HepG2 (cell line): ENCODE measurements at regions not wholly inside any gene's neighbourhood (a gene's known extent, or its start where the extent isn't known, plus 50 kb on each side); places are given as distances from the start of the nearest gene placed in this dataset.
A peak's percentile ranks its signal among the peaks of the same experiment; 100 is the strongest.

Source experiments
- ADNP ChIP-seq: sonication (generic); formaldehyde crosslinking; IDR thresholded peaks from 2 replicates; pipeline ENCODE4 v1.4.0; 2020; ENCODE audit warnings: missing genetic modification reagents
- ARHGAP35 ChIP-seq: sonication (generic); formaldehyde crosslinking; IDR thresholded peaks from 2 replicates; pipeline ENCODE4 v1.9.0; 2022; ENCODE audit warnings: mild to moderate bottlenecking, inconsistent platforms, moderate library complexity, missing genetic modification reagents, borderline replicate concordance
- ATM ChIP-seq: fragments of 450-650 bp; IDR thresholded peaks from 2 replicates; pipeline ENCODE4 v1.7.1; 2017; ENCODE audit warnings: mild to moderate bottlenecking, borderline replicate concordance
- HOXA5 ChIP-seq: sonication (generic); formaldehyde crosslinking; IDR thresholded peaks from 2 replicates; pipeline ENCODE4 v1.4.0; 2020; ENCODE audit warnings: missing genetic modification reagents
- JARID2 ChIP-seq: sonication (generic); formaldehyde crosslinking; IDR thresholded peaks from 2 replicates; pipeline ENCODE4 v1.8.1; 2023; ENCODE audit warnings: missing genetic modification reagents, inconsistent platforms; ENCODE audit not compliant: insufficient replicate concordance
- KDM1A ChIP-seq: IDR thresholded peaks from 2 replicates; pipeline ENCODE4 v1.6.1; 2016; ENCODE audit warnings: missing compliant biosample characterization
- MED8 ChIP-seq: sonication (generic); formaldehyde crosslinking; IDR thresholded peaks from 2 replicates; pipeline ENCODE4 v1.8.1; 2023; ENCODE audit warnings: mild to moderate bottlenecking, missing genetic modification reagents; ENCODE audit not compliant: insufficient replicate concordance
- NR1H2 ChIP-seq: sonication (generic); formaldehyde crosslinking; IDR thresholded peaks from 2 replicates; pipeline ENCODE4 v1.8.1; 2022; ENCODE audit warnings: low read depth, missing genetic modification reagents, borderline replicate concordance
- REXO4 ChIP-seq: sonication (generic); formaldehyde crosslinking; IDR thresholded peaks from 2 replicates; pipeline ENCODE4 v1.8.0; 2022; ENCODE audit warnings: missing genetic modification reagents, mild to moderate bottlenecking, borderline replicate concordance
- SMAD1 ChIP-seq: sonication (generic); formaldehyde crosslinking; IDR thresholded peaks from 2 replicates; pipeline ENCODE4 v1.4.0; 2020; ENCODE audit warnings: missing genetic modification reagents, low read depth, mild to moderate bottlenecking, borderline replicate concordance
- SP140L ChIP-seq: sonication (generic); formaldehyde crosslinking; IDR thresholded peaks from 2 replicates; pipeline ENCODE4 v1.4.0; 2020; ENCODE audit warnings: missing genetic modification reagents, borderline replicate concordance
- ZNF124 ChIP-seq: sonication (generic); formaldehyde crosslinking; IDR thresholded peaks from 2 replicates; pipeline ENCODE4 v1.4.0; 2020; ENCODE audit warnings: missing genetic modification reagents
- ZNF564 ChIP-seq: sonication (generic); formaldehyde crosslinking; IDR thresholded peaks from 2 replicates; pipeline ENCODE4 v1.8.1; 2023; ENCODE audit warnings: mild to moderate bottlenecking, missing genetic modification reagents
- ZNF598 ChIP-seq: sonication (generic); formaldehyde crosslinking; IDR thresholded peaks from 2 replicates; pipeline ENCODE4 v1.5.1; 2020; ENCODE audit warnings: mild to moderate bottlenecking, missing genetic modification reagents, borderline replicate concordance
- ZNF607 ChIP-seq: sonication (generic); formaldehyde crosslinking; IDR thresholded peaks from 2 replicates; pipeline ENCODE4 v1.5.1; 2020; ENCODE audit warnings: missing genetic modification reagents, mild to moderate bottlenecking, borderline replicate concordance
- ZNF792 ChIP-seq: IDR thresholded peaks from 2 replicates; pipeline ENCODE4 v1.6.1; 2016
- ZSCAN25 ChIP-seq: sonication (generic); formaldehyde crosslinking; IDR thresholded peaks from 2 replicates; pipeline ENCODE4 v1.8.0; 2022; ENCODE audit warnings: mild to moderate bottlenecking, missing genetic modification reagents
- TF ChIP-seq, protein P1 (sequence below): sonication (generic); formaldehyde crosslinking; IDR thresholded peaks from 2 replicates; pipeline ENCODE4 v1.4.0; 2020; ENCODE audit warnings: mild to moderate bottlenecking, missing genetic modification reagents
- TF ChIP-seq, protein P2 (sequence below): sonication (generic); formaldehyde crosslinking; IDR thresholded peaks from 2 replicates; pipeline ENCODE4; 2020; ENCODE audit warnings: missing genetic modification reagents, mild to moderate bottlenecking, borderline replicate concordance

DNA sequence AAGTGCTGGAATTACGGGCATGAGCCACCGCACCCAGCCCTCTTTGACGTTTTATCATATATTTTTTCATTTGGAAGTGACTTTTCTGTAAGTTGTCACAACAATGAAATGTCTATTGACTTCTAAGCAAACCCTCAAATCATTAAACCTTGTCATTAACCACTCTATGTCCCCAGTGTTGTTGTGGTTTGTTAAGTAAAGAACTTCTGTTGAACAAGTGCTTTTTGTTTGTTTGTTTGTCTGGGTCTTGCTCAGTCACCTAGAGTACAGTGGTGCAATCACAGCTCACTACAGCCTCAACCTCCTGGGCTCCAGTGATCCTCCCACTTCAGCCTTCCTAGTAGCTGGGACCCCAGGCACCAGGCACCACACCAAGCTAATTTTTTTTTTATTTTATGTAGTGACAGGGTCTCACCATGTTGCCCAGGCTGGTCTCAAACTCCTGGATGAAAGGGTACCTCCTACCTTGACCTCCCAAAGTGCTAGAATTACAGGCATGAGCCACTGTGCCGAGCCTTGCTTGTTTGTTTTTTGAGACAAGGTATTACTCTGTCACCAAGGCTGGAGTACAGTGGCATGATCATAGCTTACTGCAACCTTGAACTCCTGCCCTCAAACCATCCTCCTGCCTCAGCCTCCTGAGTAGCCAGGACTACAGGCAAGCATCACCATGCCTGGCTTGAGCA, 57.6 kb upstream of the LOC128125822 start (continued):
- TF ChIP-seq, protein P1, sequence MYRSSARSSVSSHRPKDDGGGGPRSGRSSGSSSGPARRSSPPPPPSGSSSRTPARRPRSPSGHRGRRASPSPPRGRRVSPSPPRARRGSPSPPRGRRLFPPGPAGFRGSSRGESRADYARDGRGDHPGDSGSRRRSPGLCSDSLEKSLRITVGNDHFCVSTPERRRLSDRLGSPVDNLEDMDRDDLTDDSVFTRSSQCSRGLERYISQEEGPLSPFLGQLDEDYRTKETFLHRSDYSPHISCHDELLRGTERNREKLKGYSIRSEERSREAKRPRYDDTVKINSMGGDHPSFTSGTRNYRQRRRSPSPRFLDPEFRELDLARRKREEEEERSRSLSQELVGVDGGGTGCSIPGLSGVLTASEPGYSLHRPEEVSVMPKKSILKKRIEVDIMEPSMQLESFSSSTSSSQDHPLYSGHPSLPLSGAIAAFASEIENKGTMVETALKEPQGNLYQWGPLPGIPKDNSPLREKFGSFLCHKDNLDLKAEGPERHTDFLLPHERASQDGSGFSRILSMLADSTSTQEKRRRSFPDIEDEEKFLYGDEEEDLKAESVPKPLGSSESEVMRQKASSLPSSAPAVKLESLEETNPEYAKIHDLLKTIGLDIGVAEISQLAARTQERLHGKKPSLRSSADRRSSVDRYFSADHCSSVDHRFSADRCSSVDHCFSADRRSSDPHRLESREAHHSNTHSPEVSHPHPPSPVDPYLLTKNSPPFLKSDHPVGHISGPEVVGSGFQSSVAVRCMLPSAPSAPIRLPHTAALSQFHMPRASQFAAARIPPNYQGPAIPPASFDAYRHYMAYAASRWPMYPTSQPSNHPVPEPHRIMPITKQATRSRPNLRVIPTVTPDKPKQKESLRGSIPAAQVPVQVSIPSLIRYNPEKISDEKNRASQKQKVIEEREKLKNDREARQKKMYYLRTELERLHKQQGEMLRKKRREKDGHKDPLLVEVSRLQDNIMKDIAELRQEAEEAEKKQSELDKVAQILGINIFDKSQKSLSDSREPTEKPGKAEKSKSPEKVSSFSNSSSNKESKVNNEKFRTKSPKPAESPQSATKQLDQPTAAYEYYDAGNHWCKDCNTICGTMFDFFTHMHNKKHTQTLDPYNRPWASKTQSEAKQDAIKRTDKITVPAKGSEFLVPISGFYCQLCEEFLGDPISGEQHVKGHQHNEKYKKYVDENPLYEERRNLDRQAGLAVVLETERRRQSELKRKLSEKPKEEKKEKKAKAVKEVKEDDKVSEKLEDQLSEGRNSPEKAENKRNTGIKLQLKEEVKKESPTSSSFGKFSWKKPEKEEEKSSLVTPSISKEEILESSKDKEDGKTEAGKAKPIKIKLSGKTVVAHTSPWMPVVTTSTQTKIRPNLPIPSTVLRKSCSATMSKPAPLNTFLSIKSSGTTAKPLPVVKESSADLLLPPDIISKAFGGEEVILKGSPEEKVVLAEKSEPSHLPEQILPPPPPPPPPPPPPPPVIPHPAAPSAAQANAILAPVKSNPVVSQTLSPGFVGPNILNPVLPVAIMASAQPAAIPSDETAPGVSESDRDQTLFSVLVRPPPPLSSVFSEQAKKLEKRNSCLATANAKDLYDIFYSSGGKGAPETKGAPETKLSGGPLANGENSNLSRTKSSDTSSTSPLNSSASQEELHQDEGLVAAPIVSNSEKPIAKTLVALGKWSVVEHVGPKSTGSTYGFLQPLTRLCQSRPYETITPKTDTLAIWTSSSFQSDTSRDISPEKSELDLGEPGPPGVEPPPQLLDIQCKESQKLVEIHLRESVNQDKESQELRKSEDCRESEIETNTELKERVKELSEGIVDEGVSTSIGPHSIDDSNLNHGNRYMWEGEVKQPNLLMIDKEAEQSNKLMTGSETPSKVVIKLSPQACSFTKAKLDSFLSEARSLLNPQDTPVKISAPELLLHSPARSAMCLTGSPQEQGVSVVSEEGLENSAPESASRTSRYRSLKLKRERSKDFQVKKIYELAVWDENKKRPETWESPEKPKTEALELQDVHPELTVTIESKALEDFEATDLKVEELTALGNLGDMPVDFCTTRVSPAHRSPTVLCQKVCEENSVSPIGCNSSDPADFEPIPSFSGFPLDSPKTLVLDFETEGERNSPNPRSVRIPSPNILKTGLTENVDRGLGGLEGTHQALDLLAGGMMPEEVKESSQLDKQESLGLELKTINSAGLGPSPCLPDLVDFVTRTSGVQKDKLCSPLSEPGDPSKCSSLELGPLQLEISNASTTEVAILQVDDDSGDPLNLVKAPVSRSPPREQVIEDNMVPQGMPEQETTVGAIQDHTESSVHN (CRISPR knock-in tag), result no peak
- peak; percentile 84 for TF ChIP-seq ADNP (CRISPR knock-in tag)
- peak; percentile 44; the same call in 1 of the 2 replicates for TF ChIP-seq ZNF124 (CRISPR knock-in tag)
- no peak for TF ChIP-seq MED8 (CRISPR knock-in tag)
- TF ChIP-seq ZNF607 (CRISPR knock-in tag), result no peak
- TF ChIP-seq REXO4 (CRISPR knock-in tag), result no peak
- TF ChIP-seq NR1H2 (CRISPR knock-in tag), result no peak
- TF ChIP-seq ZNF792 (CRISPR knock-in tag), result peak; percentile 75
- peak; percentile 84 for TF ChIP-seq KDM1A
- peak; percentile 33; the same call in 1 of the 2 replicates for TF ChIP-seq ZNF564 (CRISPR knock-in tag)
- TF ChIP-seq ZNF598 (CRISPR knock-in tag), result 0 out of 2 replicates have a peak, but pooled peaks have one; percentile 62
- TF ChIP-seq, protein P2, sequence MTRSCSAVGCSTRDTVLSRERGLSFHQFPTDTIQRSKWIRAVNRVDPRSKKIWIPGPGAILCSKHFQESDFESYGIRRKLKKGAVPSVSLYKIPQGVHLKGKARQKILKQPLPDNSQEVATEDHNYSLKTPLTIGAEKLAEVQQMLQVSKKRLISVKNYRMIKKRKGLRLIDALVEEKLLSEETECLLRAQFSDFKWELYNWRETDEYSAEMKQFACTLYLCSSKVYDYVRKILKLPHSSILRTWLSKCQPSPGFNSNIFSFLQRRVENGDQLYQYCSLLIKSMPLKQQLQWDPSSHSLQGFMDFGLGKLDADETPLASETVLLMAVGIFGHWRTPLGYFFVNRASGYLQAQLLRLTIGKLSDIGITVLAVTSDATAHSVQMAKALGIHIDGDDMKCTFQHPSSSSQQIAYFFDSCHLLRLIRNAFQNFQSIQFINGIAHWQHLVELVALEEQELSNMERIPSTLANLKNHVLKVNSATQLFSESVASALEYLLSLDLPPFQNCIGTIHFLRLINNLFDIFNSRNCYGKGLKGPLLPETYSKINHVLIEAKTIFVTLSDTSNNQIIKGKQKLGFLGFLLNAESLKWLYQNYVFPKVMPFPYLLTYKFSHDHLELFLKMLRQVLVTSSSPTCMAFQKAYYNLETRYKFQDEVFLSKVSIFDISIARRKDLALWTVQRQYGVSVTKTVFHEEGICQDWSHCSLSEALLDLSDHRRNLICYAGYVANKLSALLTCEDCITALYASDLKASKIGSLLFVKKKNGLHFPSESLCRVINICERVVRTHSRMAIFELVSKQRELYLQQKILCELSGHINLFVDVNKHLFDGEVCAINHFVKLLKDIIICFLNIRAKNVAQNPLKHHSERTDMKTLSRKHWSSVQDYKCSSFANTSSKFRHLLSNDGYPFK (CRISPR knock-in tag), result 0 out of 2 replicates have a peak, but pooled peaks have one; percentile 23
- TF ChIP-seq SP140L, result no peak
- TF ChIP-seq ATM, result no peak
- no peak; the same call in 1 of the 2 replicates for TF ChIP-seq SMAD1 (CRISPR knock-in tag)
- no peak for TF ChIP-seq HOXA5 (CRISPR knock-in tag)
- peak; percentile 62 for TF ChIP-seq JARID2
- 0 out of 2 replicates have a peak, but pooled peaks have one; percentile 19 for TF ChIP-seq ZSCAN25 (CRISPR knock-in tag)
- TF ChIP-seq ARHGAP35, result no peak
